Kidney (tissue), 13 donors: ENCODE measurements at regions not wholly inside any gene's neighbourhood (a gene's known extent, or its start where the extent isn't known, plus 50 kb on each side); places are given as distances from the start of the nearest gene placed in this dataset.

ENCODE experiments used
- DNase-seq, 5 donors: peaks; one replicate each; pipeline ENCODE4 v3.0.0-alpha.2; 2013 to 2020
- FAIRE-seq: peaks from 2 replicates; lab custom pipeline; 2012; peaks lifted over from hg19 to GRCh38; lab: Jason Lieb, UNC
- H3K27ac ChIP-seq, 2 donors: one replicate each; pipeline ENCODE4 v1.7.0; 2013; ENCODE audit warnings: low read depth in 2 of 2, low read length in 2 of 2, inconsistent platforms in 1 of 2
- H3K27me3 ChIP-seq: one replicate; pipeline ENCODE4 v1.7.1; 2013; ENCODE audit warnings: low read length, inconsistent platforms; ENCODE audit not compliant: control insufficient read depth, insufficient read depth
- H3K36me3 ChIP-seq, 3 donors: one replicate each; pipeline versions ENCODE4 v1.7.0 to v1.7.1; 2013; ENCODE audit warnings: low read length in 3 of 3, control low read depth in 1 of 3, inconsistent platforms in 1 of 3; ENCODE audit not compliant: insufficient read depth in 3 of 3, control insufficient read depth in 2 of 3
- H3K4me1 ChIP-seq, 3 donors: one replicate each; pipeline versions ENCODE4 v1.7.0 to v1.7.1; 2013; ENCODE audit warnings: low read length in 3 of 3, inconsistent platforms in 1 of 3, low read depth in 1 of 3; ENCODE audit not compliant: control insufficient read depth in 2 of 3, insufficient read depth in 2 of 3
- H3K4me3 ChIP-seq, 3 donors: one replicate each; pipeline versions ENCODE4 v1.7.0 to v1.8.1; 2013; ENCODE audit warnings: low read length in 3 of 3, control low read depth in 1 of 3, inconsistent platforms in 1 of 3
- H3K9ac ChIP-seq, 3 donors: one replicate each; pipeline versions ENCODE4 v1.7.0 to v1.7.1; 2013; ENCODE audit warnings: low read length in 3 of 3, control low read depth in 1 of 3, inconsistent platforms in 1 of 3
- H3K9me3 ChIP-seq, 3 donors: one replicate each; pipeline versions ENCODE4 v1.7.0 to v1.7.1; 2013; ENCODE audit warnings: low read length in 3 of 3, control low read depth in 1 of 3, inconsistent platforms in 1 of 3; ENCODE audit not compliant: control insufficient read depth in 2 of 3, insufficient read depth in 1 of 3
- CTCF ChIP-seq: IDR thresholded peaks from 3 replicates; pipeline ENCODE4 v1.5.1; 2012; ENCODE audit warnings: mild to moderate bottlenecking, moderate library complexity, borderline replicate concordance; ENCODE audit not compliant: insufficient read depth; ENCODE audit errors: extremely low read depth
- intact Hi-C: fragments of 100-400 bp; cut with DNase I; formaldehyde crosslinking; loops from one replicate; pipeline ENCODE4 v1.11.1; 2022
- donor health status: control.
- donor health status: control.
- donor health status: control.
- donor health status: control.
- donor health status: control.
- donor health status: DM: yes; HTN: yes; CAD: no.
- donor health status: Normal renal cell carcinoma (clear cell type).

- Histone ChIP-seq H3K27me3 (no peaks in the 10 kb centered on the region), H3K9ac (no peak overlapping the region), H3K4me3 (no peak overlapping the region), H3K36me3 (no peaks in the 10 kb centered on the region), H3K27ac (no peak overlapping the region), H3K9me3 (no peaks in the 10 kb centered on the region), H3K4me1 (no peaks in the 10 kb centered on the region)
- FAIRE-seq (no peak), DNase-seq (no peak)
- TF ChIP-seq CTCF, result no peak
- intact Hi-C loops, result no loop called here
Observed at GRCh38 chr3:79870313-79870620, 102.5 kb upstream of the ROBO1 start.

DNA sequence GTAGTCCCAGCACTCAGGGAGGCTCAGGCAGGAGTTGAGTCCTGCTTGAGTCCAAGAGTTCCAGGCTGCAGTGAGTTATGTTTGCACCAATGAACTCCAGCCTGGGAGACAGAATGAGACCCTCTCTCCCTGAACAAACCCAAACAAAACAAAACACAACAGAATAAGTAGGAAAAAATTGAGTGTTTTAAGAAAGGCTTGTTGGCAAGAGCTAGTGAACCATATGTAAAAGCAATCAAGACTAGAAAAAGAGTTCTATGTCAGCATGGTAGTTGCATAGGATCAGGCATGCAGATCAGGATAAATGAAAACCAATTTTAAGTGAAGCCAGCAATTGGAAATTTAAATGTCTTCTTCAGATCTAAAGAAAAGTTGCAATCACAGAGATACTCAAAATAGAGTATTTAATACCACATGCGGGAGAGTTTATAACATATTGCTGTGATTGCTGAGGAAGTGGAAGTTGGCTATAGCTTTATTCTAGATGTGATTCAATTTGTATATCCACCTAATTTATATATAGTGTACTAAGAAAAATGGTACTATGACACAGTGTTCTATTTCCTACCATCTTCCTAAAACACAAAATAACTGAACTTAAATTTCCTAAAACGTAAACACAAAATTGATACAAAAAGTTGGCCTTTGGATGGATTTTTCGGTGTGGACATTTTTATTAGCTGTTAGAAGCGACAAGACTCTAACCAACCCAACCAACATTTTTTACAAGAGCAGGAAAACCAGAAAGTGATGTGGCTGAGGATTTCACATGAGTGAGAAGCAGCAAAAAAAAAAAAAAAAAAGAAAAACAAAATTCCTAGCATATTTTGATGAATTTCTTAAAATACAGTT lies 101.9 kb upstream of the ROBO1 start:
- no peaks in the 10 kb centered on the region for H3K36me3 ChIP-seq
- no peak for TF ChIP-seq CTCF
- H3K27ac ChIP-seq, result no peak overlapping the region
- FAIRE-seq, result no peak
- H3K9me3 ChIP-seq, result no peaks in the 10 kb centered on the region
- DNase-seq, result no peak
- H3K4me1 ChIP-seq, result no peaks in the 10 kb centered on the region
- H3K9ac ChIP-seq, result no peak overlapping the region
- H3K27me3 ChIP-seq, result no peaks in the 10 kb centered on the region
- intact Hi-C loops, result no loop called here
- H3K4me3 ChIP-seq, result no peak overlapping the region

DNA sequence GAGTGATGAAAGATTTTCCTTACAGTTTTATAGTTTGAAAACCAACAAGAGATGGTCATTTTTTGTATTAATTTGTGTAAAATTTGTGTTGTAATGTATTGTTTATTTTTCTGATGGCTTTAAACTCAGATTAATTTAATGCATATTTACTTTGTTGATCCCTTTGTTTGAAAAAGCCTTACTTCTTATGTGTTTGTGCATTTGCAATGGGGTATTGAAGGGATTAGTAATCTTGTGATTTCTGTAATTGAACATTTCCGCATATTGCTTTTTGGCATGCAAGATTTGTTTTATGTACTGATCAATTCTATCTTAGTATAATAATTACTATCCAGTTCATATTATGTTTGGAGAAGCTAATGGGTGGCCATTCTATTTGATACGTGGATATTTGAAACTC lies 98.4 kb upstream of the ROBO1 start:
- Histone ChIP-seq H3K36me3 (no peaks in the 10 kb centered on the region), H3K27ac (no peak overlapping the region), H3K4me1 (no peaks in the 10 kb centered on the region), H3K4me3 (no peak overlapping the region), H3K27me3 (no peaks in the 10 kb centered on the region), H3K9ac (no peak overlapping the region), H3K9me3 (no peaks in the 10 kb centered on the region)
- TF ChIP-seq CTCF, result no peak
- FAIRE-seq (no peak), DNase-seq (no peak)
- intact Hi-C loops, result no loop called here

DNA sequence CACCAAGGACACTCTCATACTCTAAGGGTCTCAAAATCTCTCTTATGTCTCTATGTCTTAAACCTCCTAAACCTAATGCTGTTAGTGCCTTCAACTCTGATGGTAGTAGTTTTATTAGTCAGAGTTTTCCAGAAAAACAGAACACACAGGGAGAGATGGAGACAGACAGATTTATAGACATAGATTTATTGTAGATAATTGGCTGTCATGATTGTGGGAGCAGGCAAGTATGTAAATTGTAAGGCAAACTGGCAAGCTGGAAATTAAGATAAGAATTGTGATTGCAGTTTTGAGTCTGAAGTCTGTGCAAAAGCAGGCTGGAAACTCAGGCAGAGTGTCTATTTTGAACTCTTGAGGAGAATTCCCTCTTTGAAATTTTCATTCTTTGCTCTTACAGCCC lies 96.3 kb upstream of the ROBO1 start:
- DNase-seq (no peak), FAIRE-seq (no peak)
- H3K9me3 ChIP-seq, result no peaks in the 10 kb centered on the region
- no peak overlapping the region for H3K9ac ChIP-seq
- H3K27ac ChIP-seq, result no peak overlapping the region
- H3K36me3 ChIP-seq, result no peaks in the 10 kb centered on the region
- no peaks in the 10 kb centered on the region for H3K27me3 ChIP-seq
- TF ChIP-seq CTCF, result no peak
- H3K4me3 ChIP-seq, result no peak overlapping the region
- intact Hi-C loops, result no loop called here
- no peaks in the 10 kb centered on the region for H3K4me1 ChIP-seq
